ENCODE measurements at regions not wholly inside any gene's neighbourhood (a gene's known extent, or its start where the extent isn't known, plus 50 kb on each side); places are given as distances from the start of the nearest gene placed in this dataset.

DNA sequence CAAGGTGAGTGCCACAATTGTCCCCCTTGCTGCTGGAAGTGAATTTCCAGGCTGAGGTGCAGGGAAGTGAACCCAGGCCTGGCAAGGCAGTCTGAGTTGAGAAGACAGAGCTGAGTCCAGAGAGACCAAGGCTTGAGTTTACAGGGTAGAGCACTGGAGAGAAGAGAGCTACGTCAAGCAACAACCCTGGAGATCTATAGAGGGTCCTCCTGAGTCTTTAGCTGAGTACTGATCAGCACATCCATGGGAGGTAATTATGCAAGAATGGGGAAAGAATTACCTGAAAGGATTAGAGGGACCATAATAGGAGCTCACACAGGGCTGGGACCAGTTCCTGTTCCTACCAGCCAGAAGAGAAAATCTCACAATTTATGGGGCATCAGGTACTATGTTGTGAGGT is 190.7 kb downstream of the NEDD1 start:
- no peak for DNase-seq

DNA sequence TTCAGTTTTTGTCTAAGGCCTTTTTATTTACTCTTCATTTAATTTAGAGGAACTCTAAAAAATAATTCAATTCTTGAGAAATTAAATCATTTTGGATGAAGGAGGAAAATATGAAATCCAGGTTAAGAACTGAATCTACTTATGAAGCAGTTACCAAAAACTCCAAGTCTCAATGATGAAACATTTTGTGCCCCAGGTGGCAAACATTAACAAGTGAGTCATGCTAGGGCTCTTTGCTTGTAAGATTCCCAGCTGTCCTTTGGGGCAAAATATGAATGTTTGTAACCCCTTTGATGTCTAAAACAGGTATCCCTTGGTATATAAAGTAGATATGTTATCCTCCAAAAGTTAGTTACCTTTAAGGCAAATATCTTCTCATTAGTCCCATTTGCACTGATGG is 202.4 kb downstream of the NEDD1 start:
- no peak for DNase-seq

DNA sequence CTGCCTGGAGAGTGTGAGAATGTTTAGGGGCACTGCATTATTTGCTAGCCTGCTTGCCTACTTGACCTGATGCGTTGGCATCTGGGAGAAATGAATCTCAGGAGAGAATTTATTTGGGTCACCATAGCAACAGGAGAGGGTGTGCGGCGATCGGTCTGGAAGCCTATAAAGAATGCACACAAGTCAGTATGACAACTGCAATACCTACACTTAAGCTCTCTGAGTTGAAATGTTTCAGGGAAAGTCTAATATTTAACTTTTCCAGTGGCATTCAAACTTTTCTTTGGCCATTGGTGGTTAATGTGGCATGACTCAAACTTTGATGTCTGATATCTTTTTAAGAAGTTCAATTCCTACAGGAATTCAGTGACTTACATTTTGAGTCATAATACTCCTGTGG is 205.1 kb downstream of the NEDD1 start:
- no peak for DNase-seq

DNA sequence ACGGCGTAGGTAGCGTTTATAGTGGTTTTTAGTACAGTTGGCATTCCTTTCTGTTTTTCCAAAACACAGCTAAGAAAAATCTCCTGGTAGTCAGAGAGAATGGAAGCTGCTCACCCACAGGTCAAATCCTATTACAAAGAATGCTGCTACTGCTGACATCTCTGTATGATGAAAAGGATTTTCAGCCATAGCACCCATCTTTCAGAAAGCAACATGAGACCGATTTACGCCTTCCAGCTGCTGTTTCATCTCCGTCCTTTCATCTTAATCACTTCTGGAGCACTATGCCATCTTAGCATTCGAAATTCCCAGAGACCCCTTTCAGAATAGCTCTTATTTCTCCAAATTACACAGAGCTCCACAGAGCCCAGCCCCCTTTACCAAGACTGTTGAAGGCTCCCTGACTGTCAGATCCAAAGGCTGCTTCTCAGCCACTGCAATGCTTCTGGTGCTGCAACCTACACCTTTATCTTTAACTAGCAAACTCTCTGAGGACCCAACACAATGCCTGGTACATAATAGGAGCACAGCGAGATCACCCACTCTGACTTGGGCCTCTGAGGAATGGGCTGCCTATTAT is 211.8 kb downstream of the NEDD1 start:
- DNase-seq, result no peak

DNA sequence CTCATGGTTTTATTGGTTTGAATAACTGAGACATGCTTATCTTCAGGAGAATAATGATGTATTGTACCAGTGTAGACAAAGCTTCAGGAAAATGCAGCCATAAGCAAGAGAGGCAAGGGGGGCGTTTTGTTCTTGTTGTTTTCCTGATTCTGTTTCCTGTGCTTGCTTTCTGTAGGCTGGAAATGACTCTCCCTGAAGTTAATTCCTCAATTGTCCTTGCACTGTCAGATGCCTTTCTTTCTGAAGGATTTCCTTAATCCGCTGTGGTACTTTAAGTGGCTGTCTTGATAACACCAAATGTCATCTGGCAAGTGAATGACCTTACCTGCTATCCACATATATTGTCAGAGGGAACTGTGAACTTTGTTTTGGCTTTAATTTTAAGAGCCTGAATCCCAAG is 220.0 kb downstream of the NEDD1 start:
- no peak for DNase-seq

DNA sequence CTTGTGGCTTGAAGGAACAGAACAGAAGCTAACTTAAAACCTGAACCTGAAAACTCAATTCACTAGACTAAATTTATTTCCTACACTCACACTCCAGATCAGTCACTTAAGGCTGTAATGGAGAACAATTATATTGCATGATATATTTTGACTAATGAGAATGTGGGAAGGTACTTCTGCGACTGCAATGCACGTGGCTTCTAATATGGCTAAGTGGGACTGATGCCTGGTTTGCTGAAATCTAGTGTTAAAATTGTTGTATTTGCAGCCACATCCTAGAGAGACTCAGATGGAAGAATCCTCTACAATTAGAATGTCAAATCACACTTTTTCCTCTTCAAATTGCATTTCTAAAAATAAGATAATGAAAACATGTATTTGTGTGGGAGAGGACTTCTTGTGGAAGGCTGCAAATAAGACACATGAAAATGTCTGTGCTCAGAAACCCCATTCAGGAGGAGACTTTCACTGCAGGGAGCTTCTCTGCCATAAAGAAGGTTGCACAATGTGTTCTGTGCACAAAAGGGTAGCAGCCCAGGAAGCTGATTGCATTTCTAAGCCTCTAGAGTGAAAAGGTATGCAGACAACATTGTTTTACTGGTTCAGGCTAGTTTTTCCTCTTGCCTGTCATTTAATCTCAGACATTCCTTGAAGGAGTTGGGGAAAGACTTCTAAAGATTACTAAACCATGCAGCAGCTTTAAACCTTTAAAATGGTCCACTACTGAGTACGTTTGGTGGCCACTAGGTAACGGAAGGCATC is 224.3 kb downstream of the NEDD1 start:
- DNase-seq, result no peak

DNA sequence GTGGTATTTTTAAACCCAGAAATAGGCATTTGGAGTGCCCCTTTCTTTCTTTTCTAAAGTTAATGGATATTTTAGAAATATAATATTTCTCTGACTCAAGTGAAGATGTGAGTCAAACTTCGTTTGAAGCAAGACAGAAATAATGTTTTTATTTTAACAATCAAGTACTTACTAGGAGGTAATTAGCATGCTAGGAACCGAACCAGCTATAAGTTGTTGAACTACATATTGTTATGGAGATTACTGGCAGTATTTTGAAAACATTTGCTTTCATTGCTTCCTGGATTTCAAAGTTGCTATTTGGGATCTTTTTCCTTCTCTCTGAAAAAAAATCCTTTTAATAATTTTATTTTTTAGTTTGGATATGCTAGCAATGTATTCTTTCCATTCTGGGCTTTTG is 225.2 kb downstream of the NEDD1 start:
- no peak for DNase-seq

- no peak for DNase-seq
Measured at GRCh38 chr12:97134495-97134894, 227.4 kb downstream of the NEDD1 start.

DNA sequence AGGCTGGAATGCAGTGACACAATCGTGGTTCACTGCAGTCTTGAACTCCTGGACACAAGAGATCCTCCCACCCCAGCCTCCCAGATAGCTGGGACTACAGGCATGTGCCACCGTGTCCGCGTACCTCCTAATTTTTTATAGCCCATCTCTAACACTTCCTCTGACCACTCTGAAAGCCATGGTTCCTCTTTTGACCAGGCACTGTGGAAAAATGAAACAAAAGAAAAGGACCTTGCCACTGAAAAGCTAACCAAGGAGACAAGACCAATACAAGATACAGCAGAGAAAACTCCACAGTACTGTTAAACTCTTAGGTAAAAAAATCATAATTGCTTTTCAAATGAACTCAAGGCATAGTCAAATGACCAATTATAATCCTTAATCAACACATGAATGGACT is 233.3 kb downstream of the NEDD1 start:
- DNase-seq, result no peak

GRCh38 chr12:97142737-97143410 is 235.8 kb downstream of the NEDD1 start:
- DNase-seq, result no peak

DNA sequence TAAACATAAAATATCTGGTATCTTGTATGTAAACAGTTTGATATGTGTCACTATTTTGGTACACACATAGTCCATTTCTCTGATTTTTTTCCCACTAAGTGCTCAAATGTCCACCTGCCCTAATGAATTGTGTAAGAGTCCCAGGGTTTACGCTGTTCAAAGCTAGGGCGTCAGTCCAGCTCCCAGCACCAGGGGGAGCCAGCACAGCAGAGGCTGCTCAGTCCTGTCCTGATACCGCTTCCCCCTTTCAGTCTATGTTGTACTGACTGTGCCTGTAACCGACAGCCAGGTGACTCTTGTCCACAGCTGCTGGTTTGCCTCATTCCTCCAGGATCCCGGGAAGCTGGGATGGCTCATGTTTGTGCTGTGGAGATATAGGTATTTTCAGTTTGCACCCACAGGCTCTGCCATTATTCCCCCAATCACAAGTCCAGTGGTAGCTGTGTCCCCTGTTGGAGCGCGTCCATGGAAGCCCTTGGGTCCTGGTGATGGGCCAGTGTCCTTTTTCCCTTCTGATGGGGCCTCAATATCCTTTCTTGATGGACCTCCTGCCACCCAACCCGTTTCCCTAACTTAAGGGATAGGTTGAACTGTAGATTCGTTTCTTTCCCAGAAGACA is 242.0 kb downstream of the NEDD1 start:
- DNase-seq, result peak; percentile 56 to 57

GRCh38 chr12:97151481-97151880 is 244.4 kb downstream of the NEDD1 start:
- DNase-seq, result no peak

DNA sequence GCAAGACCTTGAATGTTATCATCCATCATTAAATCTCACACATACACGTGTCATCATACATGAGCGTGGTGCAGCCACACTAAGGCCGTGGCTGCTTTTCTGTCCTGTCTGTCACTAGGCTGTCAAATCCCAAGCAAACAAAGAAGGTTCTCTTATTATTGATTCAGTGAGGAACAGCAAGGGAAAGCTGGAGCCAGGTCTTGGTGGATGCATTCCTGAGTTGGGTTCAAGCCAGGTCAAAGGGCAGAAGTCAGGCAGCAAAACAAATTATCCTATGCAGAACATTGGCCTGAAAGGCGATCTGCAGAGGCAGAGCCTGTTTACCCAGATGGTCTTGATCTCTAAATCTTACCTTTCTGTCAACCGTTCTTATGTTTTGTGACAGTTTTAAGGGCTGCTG is 252.3 kb downstream of the NEDD1 start:
- peak; percentile 44 to 52 for DNase-seq

DNA sequence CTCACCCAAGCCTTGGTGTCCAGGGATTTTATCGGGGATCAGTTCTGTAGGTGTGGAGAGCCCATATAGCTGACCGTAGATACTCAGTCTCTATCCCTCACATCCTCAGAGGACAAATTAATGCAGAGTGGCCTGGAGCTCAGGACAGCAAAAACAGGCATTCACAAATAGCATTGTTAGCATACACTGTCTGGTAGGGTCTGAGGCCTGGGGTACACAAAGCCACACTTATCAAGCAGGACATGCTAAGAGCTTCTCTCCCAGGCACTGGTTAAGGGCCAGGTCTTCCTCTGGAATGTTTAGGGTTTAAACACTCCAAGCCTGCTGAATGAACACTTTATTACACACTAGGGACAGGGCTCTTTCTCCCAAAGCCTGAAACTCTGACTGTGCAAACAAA is 253.2 kb downstream of the NEDD1 start:
- no peak for DNase-seq

DNA sequence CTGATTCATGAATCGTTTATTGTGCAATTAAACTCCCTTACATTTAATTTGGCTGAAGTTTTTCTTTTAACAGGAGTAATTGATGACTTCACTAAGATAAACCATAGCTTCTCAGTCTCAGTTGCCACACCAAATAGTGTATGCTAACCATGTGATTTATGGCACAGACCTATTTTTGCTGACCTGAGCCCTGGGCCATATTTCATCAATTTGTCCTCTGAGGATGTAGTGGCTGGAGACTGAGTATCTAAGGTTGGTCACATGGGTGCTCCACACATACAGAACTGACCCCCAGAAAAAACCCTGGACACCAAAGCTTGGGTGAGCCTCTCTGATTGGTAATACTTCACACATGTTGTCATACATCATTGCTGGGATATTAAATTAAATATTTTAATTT is 255.1 kb downstream of the NEDD1 start:
- no peak for DNase-seq

DNA sequence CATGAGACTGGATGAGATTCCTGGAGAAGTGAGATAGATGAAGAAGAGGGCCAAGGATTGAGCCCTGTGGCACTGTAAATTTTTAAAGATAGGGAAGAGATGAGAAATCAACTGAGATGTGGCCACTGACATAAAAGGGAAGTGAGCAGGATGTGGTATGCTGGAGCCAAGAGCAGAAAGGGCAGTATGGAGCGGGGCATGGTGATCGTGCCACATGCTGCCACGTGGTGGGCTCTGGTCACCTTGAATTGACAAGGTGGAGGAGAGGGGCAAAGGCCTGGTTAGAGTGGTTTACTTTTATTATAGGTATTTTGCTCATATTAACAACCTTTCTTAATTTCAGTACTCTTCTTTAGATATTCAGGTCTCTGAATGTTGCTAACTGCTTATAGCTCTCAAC is 257.9 kb downstream of the NEDD1 start:
- DNase-seq, result no peak

- no peak for DNase-seq
Measured at GRCh38 chr12:97167598-97167997, 260.5 kb downstream of the NEDD1 start.

- DNase-seq, result peak in 1 of 2 experiments; percentile 39
Measured at GRCh38 chr12:97168804-97169203, 261.7 kb downstream of the NEDD1 start.

- no peak for DNase-seq
Measured at GRCh38 chr12:97169889-97170567, 263.0 kb downstream of the NEDD1 start.

DNA sequence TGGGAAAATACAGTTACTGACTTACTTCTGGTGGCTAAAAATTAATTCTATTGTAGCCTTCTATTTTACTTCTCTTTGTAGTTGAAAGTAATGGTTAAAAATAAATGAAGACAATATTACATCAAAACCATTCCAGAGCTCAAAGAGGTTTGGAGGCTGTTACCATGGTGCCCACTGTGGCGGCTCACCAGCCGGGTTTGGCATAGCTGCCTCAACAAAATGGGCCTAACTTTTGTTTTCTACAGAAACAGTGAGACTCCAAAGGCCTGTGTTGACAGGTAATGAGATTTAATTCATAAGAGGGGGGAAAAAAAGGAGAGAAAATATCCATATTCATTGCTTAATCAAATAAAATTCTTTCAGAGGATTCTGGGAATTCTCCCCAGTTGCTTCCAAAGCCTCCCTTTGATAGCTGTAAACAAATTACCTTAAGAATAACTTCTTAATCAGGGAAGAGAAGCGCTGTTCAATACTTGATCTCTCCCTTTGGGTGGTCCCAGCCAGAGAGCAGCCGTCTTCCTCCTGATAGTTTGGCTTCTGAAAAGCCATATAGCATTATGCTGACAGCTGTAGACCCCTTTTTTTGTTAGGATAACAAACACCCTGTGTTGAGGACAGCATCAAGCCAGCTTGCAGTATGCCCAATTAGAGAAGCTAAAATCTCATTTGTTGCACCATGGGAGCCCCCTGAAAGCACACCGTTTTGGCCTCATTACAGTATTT is 266.8 kb downstream of the NEDD1 start:
- no peak for DNase-seq

- no peak for DNase-seq
Measured at GRCh38 chr12:97177481-97177880, 270.4 kb downstream of the NEDD1 start.

DNA sequence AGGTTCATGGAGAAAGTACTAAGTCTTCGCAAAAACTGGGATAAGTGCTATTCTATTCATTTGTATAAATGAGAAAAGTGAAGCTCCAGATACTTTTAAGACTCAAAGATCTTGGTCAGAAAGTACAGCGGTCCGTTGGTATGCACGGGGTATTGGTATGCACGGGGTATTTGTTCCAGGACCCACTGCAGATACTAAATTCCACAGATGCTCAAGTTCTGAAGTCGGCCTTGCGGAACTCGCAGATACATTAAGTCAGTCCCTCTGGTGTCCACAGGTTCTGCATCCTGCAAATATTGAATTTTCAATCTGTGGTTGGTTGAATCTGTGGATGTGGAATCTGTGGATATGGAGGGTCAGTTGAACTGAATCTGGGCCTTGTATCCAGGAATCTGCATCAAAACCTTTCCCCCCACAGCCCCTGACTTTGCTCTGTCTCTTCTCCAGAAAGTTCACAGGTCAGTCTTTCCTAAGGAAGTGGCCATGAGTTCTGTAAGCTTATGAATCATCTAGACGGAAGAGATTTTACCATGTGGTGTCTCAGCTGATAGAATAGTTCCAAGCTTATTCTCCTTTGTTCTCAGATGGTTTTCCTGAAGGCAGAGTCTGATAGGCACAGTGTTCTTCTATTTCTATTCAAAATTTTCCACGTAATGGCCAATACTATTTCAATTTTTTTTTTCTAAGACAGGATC is 274.7 kb downstream of the NEDD1 start:
- DNase-seq, result no peak
